Adrenal gland (tissue), 5 donors: ENCODE measurements at regions not wholly inside any gene's neighbourhood (a gene's known extent, or its start where the extent isn't known, plus 50 kb on each side); places are given as distances from the start of the nearest gene placed in this dataset.

Source experiments
- CTCF ChIP-seq, 6 experiments: fragments of 450-650 bp in 4 of 6; fragments of 200-600 bp in 2 of 6; sonication (generic) in 1 of 6; IDR thresholded peaks; 1 replicate in 5 of 6; 2 replicates in 1 of 6; pipeline versions ENCODE4 v1.5.1 to v1.8.0; 2016 to 2021; ENCODE audit warnings: antibody characterized with exemption in 6 of 6, mild to moderate bottlenecking in 2 of 6, moderate library complexity in 1 of 6
- POLR2A ChIP-seq, 2 donors: fragments of 450-650 bp; IDR thresholded peaks; one replicate each; pipeline ENCODE4 v1.6.1; 2017; ENCODE audit warnings: antibody characterized with exemption in 2 of 2, mild to moderate bottlenecking in 2 of 2, moderate library complexity in 1 of 2
- donor health status: DM: no; HTN: no; CAD: no.

GRCh38 chr18:10013621-10014543 lies 100.1 kb downstream of the VAPA start:
- no peak for TF ChIP-seq CTCF (IDR thresholded peaks at IDR 0.05)
- TF ChIP-seq POLR2A (IDR thresholded peaks at IDR 0.05): no peak
